GM12878 (cell line): ENCODE measurements at regions not wholly inside any gene's neighbourhood (a gene's known extent, or its start where the extent isn't known, plus 50 kb on each side); places are given as distances from the start of the nearest gene placed in this dataset.

Experiments used
- ATF7 ChIP-seq: fragments of 450-650 bp; IDR thresholded peaks from 2 replicates; pipeline ENCODE4 v1.6.1; 2016; ENCODE audit warnings: low read depth, mild to moderate bottlenecking
- CEBPB ChIP-seq, 2 experiments: fragments of 150-350 bp in 1 of 2; IDR thresholded peaks; 2 replicates each; pipeline ENCODE4 v1.6.1; 2012 to 2014; ENCODE audit warnings: low read depth in 2 of 2, low read length in 2 of 2, borderline replicate concordance in 1 of 2, inconsistent platforms in 1 of 2
- DPF2 ChIP-seq: fragments of 450-650 bp; IDR thresholded peaks from 2 replicates; pipeline ENCODE4 v1.6.1; 2017; ENCODE audit warnings: mild to moderate bottlenecking
- EP300 ChIP-seq, 2 experiments: fragments of 150-350 bp in 1 of 2; IDR thresholded peaks; 2 replicates each; pipeline ENCODE4 v1.6.1; 2011 to 2012; ENCODE audit warnings: low read depth in 2 of 2, low read length in 2 of 2, borderline replicate concordance in 1 of 2, improper control_type of control experiment in 1 of 2, inconsistent platforms in 1 of 2; ENCODE audit not compliant: control insufficient read depth in 1 of 2
- HDAC6 ChIP-seq: fragments of 200-600 bp; sonication (generic); IDR thresholded peaks from one replicate; pipeline ENCODE4 v1.8.0; 2017; ENCODE audit warnings: antibody characterized with exemption; ENCODE audit not compliant: unreplicated experiment
- JUNB ChIP-seq: IDR thresholded peaks from 2 replicates; pipeline ENCODE4 v1.6.1; 2016; ENCODE audit warnings: antibody characterized with exemption, mild to moderate bottlenecking
- MYC ChIP-seq: IDR thresholded peaks from 2 replicates; pipeline ENCODE4 v1.6.1; 2011; ENCODE audit warnings: mild to moderate bottlenecking, low read length, moderate library complexity, inconsistent platforms; ENCODE audit not compliant: insufficient read depth, insufficient replicate concordance, insufficient read length, severe bottlenecking
- NFXL1 ChIP-seq: fragments of 450-650 bp; IDR thresholded peaks from 2 replicates; pipeline ENCODE4 v1.6.1; 2017; ENCODE audit warnings: antibody characterized with exemption, mild to moderate bottlenecking, borderline replicate concordance
- NR2F1 ChIP-seq: fragments of 450-650 bp; conservative IDR thresholded peaks from 2 replicates; pipeline ENCODE4 v1.6.1; 2017; ENCODE audit warnings: mild to moderate bottlenecking
- NRF1 ChIP-seq: conservative IDR thresholded peaks from 2 replicates; pipeline ENCODE4 v1.6.1; 2011; ENCODE audit warnings: mild to moderate bottlenecking, low read depth, low read length, improper control_type of control experiment
- POU2F2 ChIP-seq: IDR thresholded peaks from 3 replicates; pipeline ENCODE4 v1.6.1; 2011; ENCODE audit warnings: low read depth, mild to moderate bottlenecking, low read length, borderline replicate concordance
- RB1 ChIP-seq: fragments of 450-650 bp; formaldehyde crosslinking; IDR thresholded peaks from 2 replicates; pipeline ENCODE4 v1.6.1; 2017; ENCODE audit warnings: mild to moderate bottlenecking, borderline replicate concordance
- REST ChIP-seq: IDR thresholded peaks from 2 replicates; pipeline ENCODE4 v1.6.1; 2012; ENCODE audit warnings: mild to moderate bottlenecking, low read depth, low read length
- RFX5 ChIP-seq: IDR thresholded peaks from 2 replicates; pipeline ENCODE4 v1.6.1; 2011; ENCODE audit warnings: low read depth, low read length, improper control_type of control experiment
- SIN3A ChIP-seq: IDR thresholded peaks from 2 replicates; pipeline ENCODE4 v1.6.1; 2012; ENCODE audit warnings: low read depth, low read length, improper control_type of control experiment
- SMARCA5 ChIP-seq: fragments of 450-650 bp; IDR thresholded peaks from 2 replicates; pipeline ENCODE4 v1.6.1; 2017; ENCODE audit warnings: mild to moderate bottlenecking
- SP1 ChIP-seq: IDR thresholded peaks from one replicate; pipeline ENCODE4 v1.6.1; 2011; ENCODE audit warnings: low read depth, low read length
- TAF1 ChIP-seq: IDR thresholded peaks from 2 replicates; pipeline ENCODE4 v1.6.1; 2011; ENCODE audit warnings: mild to moderate bottlenecking, low read depth, low read length, borderline replicate concordance
- TCF3 ChIP-seq: IDR thresholded peaks from 2 replicates; pipeline ENCODE4 v1.6.1; 2012; ENCODE audit warnings: low read depth, mild to moderate bottlenecking, low read length, borderline replicate concordance; ENCODE audit not compliant: insufficient read depth
- ZBTB33 ChIP-seq: fragments of 450-650 bp; IDR thresholded peaks from 2 replicates; pipeline ENCODE4 v1.6.1; 2017; ENCODE audit warnings: mild to moderate bottlenecking
- ZSCAN29 ChIP-seq: fragments of 450-650 bp; IDR thresholded peaks from 2 replicates; pipeline ENCODE4 v1.6.1; 2017; ENCODE audit warnings: mild to moderate bottlenecking, moderate library complexity
- TF ChIP-seq, protein P1 (sequence below): fragments of 450-650 bp; IDR thresholded peaks from 2 replicates; pipeline ENCODE4 v1.6.1; 2018; ENCODE audit warnings: mild to moderate bottlenecking, low read depth, moderate library complexity; ENCODE audit not compliant: partially characterized antibody

DNA sequence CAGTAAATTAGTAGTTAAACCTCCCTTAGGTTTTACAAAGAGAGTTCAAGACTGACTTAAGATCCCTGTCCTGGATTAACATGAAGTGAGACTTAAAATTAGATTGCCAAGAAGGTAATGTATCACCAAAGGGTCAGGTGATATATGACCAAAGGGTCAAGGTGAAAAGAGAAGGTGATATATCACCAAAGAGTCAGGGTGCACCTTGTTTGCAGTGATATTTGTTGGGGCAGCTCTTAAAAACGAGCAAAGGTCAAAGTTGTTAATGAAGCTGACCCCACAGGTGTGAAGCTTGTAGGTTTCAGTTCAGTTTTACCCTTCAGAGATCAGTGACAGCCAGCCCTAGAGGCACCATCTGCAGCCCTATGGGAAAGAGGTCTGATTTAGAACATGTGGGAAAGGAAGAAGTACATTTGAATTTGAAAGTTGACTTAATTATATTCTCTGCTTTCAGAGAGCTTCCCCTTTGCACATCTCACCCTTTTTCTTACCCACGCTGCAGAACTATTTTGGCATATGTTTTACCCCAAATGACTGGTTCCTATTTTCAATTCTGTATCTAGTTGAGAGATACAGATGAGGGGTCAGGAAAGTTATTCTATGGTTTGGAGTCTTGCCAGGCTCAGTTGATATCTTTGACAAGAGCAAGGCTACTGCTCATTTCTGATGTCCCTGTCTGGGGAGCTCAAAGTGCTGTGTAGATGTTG lies 170.8 kb downstream of the S1PR1 start (continued):
- TF ChIP-seq, protein P1, sequence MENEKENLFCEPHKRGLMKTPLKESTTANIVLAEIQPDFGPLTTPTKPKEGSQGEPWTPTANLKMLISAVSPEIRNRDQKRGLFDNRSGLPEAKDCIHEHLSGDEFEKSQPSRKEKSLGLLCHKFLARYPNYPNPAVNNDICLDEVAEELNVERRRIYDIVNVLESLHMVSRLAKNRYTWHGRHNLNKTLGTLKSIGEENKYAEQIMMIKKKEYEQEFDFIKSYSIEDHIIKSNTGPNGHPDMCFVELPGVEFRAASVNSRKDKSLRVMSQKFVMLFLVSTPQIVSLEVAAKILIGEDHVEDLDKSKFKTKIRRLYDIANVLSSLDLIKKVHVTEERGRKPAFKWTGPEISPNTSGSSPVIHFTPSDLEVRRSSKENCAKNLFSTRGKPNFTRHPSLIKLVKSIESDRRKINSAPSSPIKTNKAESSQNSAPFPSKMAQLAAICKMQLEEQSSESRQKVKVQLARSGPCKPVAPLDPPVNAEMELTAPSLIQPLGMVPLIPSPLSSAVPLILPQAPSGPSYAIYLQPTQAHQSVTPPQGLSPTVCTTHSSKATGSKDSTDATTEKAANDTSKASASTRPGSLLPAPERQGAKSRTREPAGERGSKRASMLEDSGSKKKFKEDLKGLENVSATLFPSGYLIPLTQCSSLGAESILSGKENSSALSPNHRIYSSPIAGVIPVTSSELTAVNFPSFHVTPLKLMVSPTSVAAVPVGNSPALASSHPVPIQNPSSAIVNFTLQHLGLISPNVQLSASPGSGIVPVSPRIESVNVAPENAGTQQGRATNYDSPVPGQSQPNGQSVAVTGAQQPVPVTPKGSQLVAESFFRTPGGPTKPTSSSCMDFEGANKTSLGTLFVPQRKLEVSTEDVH = peak; percentile 20
- peak; percentile 48; the same call in 1 of the 2 replicates for TF ChIP-seq ZBTB33
- peak; percentile 93 for TF ChIP-seq DPF2
- TF ChIP-seq ZSCAN29 = 0 out of 2 replicates have a peak, but pooled peaks have one; percentile 9
- no peak for TF ChIP-seq REST
- TF ChIP-seq SIN3A = no peak
- TF ChIP-seq ATF7 = peak; percentile 89
- TF ChIP-seq NRF1 = no peak
- no peak for TF ChIP-seq NFXL1
- peak; percentile 79; the same call in 1 of the 2 replicates for TF ChIP-seq RB1
- no peak for TF ChIP-seq SMARCA5
- peak; percentile 83 to 90; a peak in 3 of 4 replicates for TF ChIP-seq EP300 (IDR thresholded peaks at IDR 0.05; ENCODE audit: borderline replicate concordance in 1 of 2, control insufficient read depth in 1 of 2, low read depth in 2 of 2, low read length in 2 of 2)
- no peak for TF ChIP-seq RFX5
- TF ChIP-seq NR2F1 = peak; percentile 100
- peak; percentile 91 for TF ChIP-seq TAF1
- peak; percentile 84 for TF ChIP-seq POU2F2
- peak in 1 of 2 experiments; percentile 81; a peak in 1 of 4 replicates for TF ChIP-seq CEBPB (IDR thresholded peaks at IDR 0.05; ENCODE audit: borderline replicate concordance in 1 of 2, low read depth in 2 of 2, low read length in 2 of 2)
- TF ChIP-seq MYC = no peak
- peak; percentile 70; the same call in 1 of the 2 replicates for TF ChIP-seq TCF3
- TF ChIP-seq JUNB = peak; percentile 90
- TF ChIP-seq SP1 = peak; percentile 63
- no peak for TF ChIP-seq HDAC6
